ENCODE measurements at regions not wholly inside any gene's neighbourhood (a gene's known extent, or its start where the extent isn't known, plus 50 kb on each side); places are given as distances from the start of the nearest gene placed in this dataset.

- intact Hi-C loops (cut with micrococcal nuclease; ENCODE audit: unreplicated experiment) = no loop called here
- POLR2A ChIA-PET (ENCODE audit: low non-redundant PET) = no interaction called here
- Histone ChIP-seq H3K4me3 (ENCODE audit: low read depth, low read length, poor library complexity, severe bottlenecking) (no peak overlapping the region), H3K27me3 (replicated peaks; ENCODE audit: insufficient read depth, low read depth, low read length, poor library complexity) (no peaks in the 10 kb centered on the region), H3K9me3 (ENCODE audit: low read depth, low read length, poor library complexity, severe bottlenecking) (peaks cover 10% of the 10 kb centered on the region), H3K4me1 (ENCODE audit: insufficient read depth, low read length, poor library complexity, severe bottlenecking) (no peaks in the 10 kb centered on the region), H3K36me3 (ENCODE audit: insufficient read depth, low read length, poor library complexity, severe bottlenecking) (no peaks in the 10 kb centered on the region), H3K27ac (ENCODE audit: low read depth, low read length, poor library complexity, severe bottlenecking) (no peak overlapping the region)
- no TSS peak for BruUV-seq (replicated peaks)
- TF ChIP-seq EZH2 (IDR thresholded peaks at IDR 0.05; ENCODE audit: borderline replicate concordance, low read depth, low read length, poor library complexity, severe bottlenecking) (no peak), CTCF (conservative IDR thresholded peaks at IDR 0.05; ENCODE audit: low read depth, low read length) (no peak)
- DNase-seq (ENCODE audit: low spot score) = no peak
- CTCF ChIA-PET = no interaction called here
Observed at GRCh38 chr16:11485676-11486075, 101.0 kb downstream of the LITAF start.

- BruUV-seq (replicated peaks) = no TSS peak
- H3K27ac ChIP-seq (ENCODE audit: low read depth, low read length, poor library complexity, severe bottlenecking) = no peak overlapping the region
- H3K36me3 ChIP-seq (ENCODE audit: insufficient read depth, low read length, poor library complexity, severe bottlenecking) = no peaks in the 10 kb centered on the region
- TF ChIP-seq EZH2 (IDR thresholded peaks at IDR 0.05; ENCODE audit: borderline replicate concordance, low read depth, low read length, poor library complexity, severe bottlenecking) (no peak), CTCF (conservative IDR thresholded peaks at IDR 0.05; ENCODE audit: low read depth, low read length) (no peak)
- no peaks in the 10 kb centered on the region for H3K4me1 ChIP-seq (ENCODE audit: insufficient read depth, low read length, poor library complexity, severe bottlenecking)
- H3K27me3 ChIP-seq (replicated peaks; ENCODE audit: insufficient read depth, low read depth, low read length, poor library complexity) = no peaks in the 10 kb centered on the region
- H3K9me3 ChIP-seq (ENCODE audit: low read depth, low read length, poor library complexity, severe bottlenecking) = peaks cover 7% of the 10 kb centered on the region
- POLR2A ChIA-PET (ENCODE audit: low non-redundant PET) = no interaction called here
- no peak for DNase-seq (ENCODE audit: low spot score)
- no peak overlapping the region for H3K4me3 ChIP-seq (ENCODE audit: low read depth, low read length, poor library complexity, severe bottlenecking)
- CTCF ChIA-PET = no interaction called here
- intact Hi-C loops (cut with micrococcal nuclease; ENCODE audit: unreplicated experiment) = no loop called here
Observed at GRCh38 chr16:11487289-11487688, 99.4 kb downstream of the LITAF start.

GRCh38 chr16:11488304-11488703, 98.4 kb downstream of the LITAF start:
- Histone ChIP-seq H3K4me3 (ENCODE audit: low read depth, low read length, poor library complexity, severe bottlenecking) (no peak overlapping the region), H3K36me3 (ENCODE audit: insufficient read depth, low read length, poor library complexity, severe bottlenecking) (no peaks in the 10 kb centered on the region), H3K9me3 (ENCODE audit: low read depth, low read length, poor library complexity, severe bottlenecking) (peaks cover 7% of the 10 kb centered on the region), H3K27ac (ENCODE audit: low read depth, low read length, poor library complexity, severe bottlenecking) (no peak overlapping the region), H3K27me3 (replicated peaks; ENCODE audit: insufficient read depth, low read depth, low read length, poor library complexity) (no peaks in the 10 kb centered on the region), H3K4me1 (ENCODE audit: insufficient read depth, low read length, poor library complexity, severe bottlenecking) (no peaks in the 10 kb centered on the region)
- intact Hi-C loops (cut with micrococcal nuclease; ENCODE audit: unreplicated experiment) = no loop called here
- no peak for DNase-seq (ENCODE audit: low spot score)
- CTCF ChIA-PET = no interaction called here
- POLR2A ChIA-PET (ENCODE audit: low non-redundant PET) = no interaction called here
- TF ChIP-seq EZH2 (IDR thresholded peaks at IDR 0.05; ENCODE audit: borderline replicate concordance, low read depth, low read length, poor library complexity, severe bottlenecking) (no peak), CTCF (conservative IDR thresholded peaks at IDR 0.05; ENCODE audit: low read depth, low read length) (no peak)
- no TSS peak for BruUV-seq (replicated peaks)

Measured in A673 (cell line).